DND-41 (cell line): ENCODE measurements at regions not wholly inside any gene's neighbourhood (a gene's known extent, or its start where the extent isn't known, plus 50 kb on each side); places are given as distances from the start of the nearest gene placed in this dataset.

Source experiments
- CTCF ChIP-seq: IDR thresholded peaks from 2 replicates; pipeline ENCODE4 v1.5.1; 2012; ENCODE audit warnings: borderline replicate concordance, low read length, moderate library complexity, mild to moderate bottlenecking; ENCODE audit not compliant: poor library complexity, severe bottlenecking; ENCODE audit errors: extremely low read depth
- EZH2 ChIP-seq: IDR thresholded peaks from 3 replicates; pipeline ENCODE4 v1.6.1; 2012; ENCODE audit warnings: borderline replicate concordance, low read depth, mild to moderate bottlenecking, moderate library complexity, low read length, inconsistent platforms; ENCODE audit not compliant: severe bottlenecking

GRCh38 chr6:14857001-14857400 is 388.9 kb upstream of the JARID2 start:
- no peak for TF ChIP-seq CTCF
- TF ChIP-seq EZH2: no peak
